LoVo (cell line): ENCODE measurements at regions not wholly inside any gene's neighbourhood (a gene's known extent, or its start where the extent isn't known, plus 50 kb on each side); places are given as distances from the start of the nearest gene placed in this dataset.

Source experiments
- DNase-seq: peaks from one replicate; pipeline ENCODE4 v3.0.0-alpha.2; 2016; ENCODE audit warnings: low spot score

DNA sequence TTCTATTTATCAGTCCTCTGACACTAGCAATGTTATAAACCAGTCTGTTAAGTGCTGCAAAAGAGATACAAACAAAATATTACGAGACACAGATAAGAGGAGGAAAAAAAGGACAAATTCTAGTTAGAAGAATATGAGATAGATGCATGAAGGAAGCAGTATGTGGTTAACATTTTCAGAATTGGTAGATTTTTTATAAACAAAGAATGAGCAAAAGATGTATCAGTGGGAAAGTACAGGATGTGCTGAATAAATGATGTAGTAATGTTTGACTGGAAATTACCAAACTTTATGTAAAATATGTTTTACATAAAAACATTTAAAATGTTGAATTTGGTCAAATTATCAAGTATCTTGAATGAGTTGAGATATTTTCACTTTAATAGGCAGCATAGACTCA, 574.2 kb downstream of the NUF2 start:
- no peak for DNase-seq

DNA sequence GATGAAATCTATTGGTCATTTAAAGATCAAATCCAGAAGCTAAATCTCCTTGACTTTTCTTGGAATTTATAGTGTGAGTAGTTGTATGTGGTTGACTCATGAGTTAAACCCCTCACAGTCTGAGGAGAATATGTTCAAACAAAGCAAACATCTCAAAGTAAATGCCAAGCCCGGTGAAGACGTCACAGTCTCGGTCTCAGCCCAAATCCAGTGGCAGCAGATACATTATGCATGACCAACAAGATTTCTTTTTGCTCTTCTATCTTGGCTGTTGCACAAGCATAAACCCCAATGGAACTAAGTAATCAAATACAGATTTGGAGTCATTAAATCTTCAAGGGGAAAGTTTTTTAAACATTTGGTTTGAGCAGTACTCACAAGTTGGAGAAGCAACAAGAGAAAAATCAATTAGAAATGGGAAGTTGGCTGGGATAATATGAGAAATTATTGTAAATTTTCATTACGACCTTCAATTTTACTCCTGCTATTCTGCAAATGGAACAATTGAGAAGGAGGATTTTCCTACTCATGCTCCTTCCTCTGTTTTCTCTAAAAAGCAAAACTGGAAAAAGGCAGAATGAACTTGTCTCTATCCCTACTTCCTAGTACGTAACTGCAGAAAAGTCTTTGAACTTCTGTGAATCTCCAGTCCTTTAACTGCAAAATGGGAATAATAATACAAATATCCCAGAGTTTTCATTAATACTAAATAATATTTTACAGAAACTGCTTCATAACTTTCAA, 575.8 kb downstream of the NUF2 start:
- DNase-seq = no peak

DNA sequence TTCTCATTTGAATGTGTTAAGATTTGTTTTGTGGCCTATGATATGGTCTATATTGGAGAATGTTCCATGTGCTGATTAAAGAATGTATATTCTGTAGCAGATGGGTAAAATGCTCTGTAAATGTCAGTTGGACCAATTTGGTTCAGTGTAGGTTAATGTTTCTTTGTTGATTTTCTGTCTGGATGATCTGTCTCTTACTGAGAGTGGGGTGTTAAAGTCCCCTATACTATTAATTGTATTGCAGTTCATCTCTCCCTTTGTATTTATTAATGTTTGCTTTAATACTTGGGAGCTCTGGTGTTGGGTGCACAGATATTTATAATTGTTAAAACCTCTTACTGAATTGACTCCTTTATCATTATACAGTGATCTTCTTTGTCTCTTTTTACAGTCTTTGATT, 584.5 kb downstream of the NUF2 start:
- DNase-seq = no peak

DNA sequence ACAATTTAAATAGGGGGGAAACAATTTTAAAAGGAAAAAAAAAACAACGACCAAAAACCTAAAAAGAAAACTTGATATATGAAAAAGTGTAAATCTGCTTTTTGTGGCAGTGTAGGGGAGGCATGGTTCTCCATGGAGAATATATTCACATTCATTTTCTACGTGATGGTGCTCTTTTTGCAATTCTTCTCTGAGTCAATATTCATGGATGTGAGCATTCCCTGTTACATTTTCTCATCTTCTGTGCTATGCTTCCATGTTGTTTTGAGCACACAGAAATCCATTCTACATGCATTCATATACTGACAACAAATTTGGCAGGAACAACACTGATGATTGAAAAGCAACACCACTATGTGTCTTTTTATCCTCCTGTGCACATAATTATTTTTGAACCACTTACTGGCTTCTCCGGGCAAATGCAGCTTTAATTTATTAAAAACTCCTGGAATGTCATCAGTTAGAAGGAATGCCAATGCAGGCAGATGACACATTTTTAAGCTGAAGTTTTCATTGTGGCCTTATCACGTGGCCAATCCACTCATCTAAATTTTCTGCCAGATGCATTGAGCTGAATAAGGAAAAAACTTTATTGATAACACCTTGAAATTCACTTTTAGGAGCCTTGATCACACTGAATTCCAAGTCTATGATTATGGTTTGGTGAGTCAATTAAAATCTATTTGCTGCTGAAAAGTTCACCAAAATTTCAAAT, 590.6 kb downstream of the NUF2 start:
- DNase-seq = no peak

DNA sequence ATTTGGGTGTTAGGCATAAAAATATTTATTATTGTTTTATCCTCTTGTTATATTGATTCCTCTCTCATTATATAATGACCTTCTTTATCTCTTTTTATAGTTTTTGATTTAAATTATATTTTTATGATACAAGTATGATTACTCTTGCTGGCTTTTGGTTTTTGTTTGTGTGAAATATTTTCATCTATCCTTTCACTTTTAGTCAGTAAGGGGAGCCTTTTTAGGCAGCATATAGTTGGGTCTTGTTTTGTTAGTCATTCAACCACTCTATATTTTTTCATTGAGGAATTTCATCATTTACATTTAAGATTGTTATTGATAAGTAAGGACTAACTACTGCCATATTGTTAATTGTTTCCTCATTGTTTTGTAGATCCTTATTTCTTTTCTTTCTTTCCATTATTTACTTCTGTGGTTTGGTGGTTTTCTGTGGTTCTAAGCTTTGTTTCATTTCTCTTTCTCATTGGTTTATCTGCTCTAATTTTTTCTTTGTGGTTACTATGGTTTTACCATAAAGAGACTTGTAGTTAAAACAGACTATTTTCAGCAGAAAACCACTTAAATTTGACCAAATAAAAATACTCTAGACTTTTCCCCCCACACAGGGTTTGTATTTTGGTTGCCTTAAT, 593.1 kb downstream of the NUF2 start:
- no peak for DNase-seq

DNA sequence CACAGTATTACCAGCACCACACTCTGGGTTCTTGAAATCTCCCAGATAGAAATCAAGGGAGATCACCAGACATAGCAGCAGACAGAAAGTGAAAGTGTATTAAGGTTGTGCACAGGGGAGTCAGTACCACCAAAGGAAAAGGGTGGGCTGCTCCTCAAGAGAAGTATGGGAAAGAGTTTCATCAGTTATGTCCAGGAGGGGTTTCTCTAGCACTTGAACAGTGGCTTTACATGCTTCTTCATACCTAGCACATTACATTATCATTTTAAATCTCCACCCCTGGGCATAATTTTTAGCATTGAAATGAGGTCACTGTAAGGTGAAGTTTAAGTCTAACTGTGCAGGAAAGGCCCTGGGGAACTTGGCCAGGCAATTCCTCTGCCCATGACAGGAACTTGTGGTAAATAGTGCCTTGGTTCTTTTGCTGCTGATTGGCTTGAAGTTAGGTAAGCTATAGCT, 601.0 kb downstream of the NUF2 start:
- no peak for DNase-seq

DNA sequence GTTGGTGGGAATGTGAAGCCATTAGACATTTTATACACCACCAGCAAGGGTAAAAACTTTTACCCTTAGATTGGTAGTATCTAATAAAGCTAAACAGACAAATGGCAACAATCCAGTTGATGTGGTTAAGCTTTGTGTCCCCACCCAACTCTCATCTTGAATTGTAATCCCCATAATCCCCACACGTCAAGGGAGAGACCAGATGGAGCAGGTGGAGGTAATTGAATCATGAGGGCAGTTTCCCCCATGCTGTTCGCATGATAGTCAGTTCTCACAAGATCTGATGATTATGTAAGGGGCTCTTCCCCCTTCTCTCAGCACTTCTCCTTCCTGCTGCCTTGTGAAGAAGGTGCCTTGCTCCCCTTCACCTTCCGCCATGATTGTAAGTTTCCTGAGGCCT, 602.3 kb downstream of the NUF2 start:
- no peak for DNase-seq

DNA sequence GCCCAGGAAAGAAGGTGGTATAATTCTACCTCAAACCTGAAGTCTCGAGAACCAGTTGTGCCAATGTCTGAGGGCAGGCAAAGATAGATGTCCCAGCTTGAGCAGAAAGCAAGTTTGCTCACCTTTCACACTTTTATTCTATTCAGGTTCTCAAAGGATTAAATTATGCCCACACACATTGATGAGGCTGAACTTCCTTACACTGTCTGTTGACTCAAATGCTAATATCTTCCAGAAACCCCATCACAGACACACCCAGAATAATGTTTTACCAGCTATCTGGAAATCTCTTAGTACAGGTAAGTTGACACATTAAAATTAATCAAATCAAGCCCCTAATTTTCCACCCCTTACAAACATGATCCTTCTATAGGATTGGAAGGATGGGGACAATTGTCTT, 605.7 kb downstream of the NUF2 start:
- DNase-seq = no peak

DNA sequence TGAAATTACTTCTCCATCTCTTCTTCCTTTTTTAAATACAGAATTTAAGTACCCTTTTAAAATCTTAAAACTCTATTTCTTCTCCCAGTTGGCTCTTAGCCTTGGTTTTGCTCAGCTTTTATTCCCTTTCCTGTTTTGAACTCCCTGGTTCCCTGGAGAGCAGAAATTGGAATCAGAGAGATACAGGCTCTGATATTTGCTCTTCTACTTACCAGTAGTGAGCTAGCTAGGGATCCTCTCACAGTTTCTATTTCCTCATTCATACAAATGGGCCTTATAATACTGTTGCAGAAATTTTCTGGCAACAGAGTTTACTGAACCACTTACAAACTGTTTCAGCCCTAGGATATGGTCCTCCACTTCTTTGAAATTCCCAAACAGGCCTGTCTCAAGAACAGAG, 606.3 kb downstream of the NUF2 start:
- no peak for DNase-seq

DNA sequence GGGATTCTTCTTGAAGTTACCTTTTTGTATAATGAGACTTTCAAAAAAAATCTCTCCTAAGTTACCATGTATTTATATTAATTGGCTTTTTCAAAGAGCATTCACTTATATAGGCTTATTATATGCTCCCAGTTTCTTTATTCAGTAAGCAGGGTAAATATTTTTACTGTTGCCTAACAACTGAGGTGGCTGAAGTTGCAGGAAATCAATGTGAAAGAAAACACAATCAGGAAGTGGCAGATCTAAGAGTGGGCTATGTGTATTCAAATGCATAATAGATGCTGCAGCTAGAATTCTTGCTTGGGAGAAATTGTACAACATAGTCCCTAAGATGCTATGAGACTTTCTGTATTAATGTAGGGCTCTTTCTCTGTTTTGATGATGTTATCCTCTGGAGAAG, 606.9 kb downstream of the NUF2 start:
- no peak for DNase-seq

DNA sequence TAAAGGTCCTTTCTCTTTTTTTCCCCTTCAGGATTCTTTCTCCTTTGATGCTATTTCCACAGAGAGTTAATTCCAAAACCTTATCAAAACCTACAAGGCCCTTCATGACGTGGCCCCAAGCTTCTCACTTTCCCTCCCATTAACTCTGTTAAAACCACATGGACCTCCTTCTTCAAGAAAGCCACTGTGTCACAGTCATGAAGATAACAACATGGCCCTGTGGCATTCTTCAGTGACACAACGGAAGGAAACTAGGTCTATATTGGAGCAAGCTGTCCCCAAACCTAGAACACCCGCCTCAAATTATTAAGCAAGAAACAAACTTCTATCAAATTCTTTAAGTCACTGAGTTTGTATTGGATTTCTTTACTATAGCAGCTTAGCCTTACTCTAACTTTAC, 611.1 kb downstream of the NUF2 start:
- no peak for DNase-seq

DNA sequence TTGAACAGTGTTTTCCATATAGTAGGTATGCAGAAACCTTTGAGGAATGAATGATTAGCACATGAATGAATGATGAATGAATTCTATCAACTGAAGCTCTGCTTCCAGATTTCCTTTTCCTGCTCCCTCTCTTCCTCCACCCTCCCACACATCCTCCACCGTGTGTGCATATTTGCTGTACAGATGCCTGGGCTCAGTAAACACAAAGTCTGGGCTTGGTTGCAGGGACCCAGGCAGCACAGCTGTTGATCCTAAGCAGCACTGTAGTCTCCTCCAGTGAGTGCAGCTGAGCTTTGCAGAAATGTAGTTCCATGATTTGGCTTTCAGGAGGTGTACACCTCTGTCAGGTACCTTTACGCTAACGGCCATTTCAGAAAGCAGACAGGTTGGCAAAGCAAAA, 611.7 kb downstream of the NUF2 start:
- no peak for DNase-seq

DNA sequence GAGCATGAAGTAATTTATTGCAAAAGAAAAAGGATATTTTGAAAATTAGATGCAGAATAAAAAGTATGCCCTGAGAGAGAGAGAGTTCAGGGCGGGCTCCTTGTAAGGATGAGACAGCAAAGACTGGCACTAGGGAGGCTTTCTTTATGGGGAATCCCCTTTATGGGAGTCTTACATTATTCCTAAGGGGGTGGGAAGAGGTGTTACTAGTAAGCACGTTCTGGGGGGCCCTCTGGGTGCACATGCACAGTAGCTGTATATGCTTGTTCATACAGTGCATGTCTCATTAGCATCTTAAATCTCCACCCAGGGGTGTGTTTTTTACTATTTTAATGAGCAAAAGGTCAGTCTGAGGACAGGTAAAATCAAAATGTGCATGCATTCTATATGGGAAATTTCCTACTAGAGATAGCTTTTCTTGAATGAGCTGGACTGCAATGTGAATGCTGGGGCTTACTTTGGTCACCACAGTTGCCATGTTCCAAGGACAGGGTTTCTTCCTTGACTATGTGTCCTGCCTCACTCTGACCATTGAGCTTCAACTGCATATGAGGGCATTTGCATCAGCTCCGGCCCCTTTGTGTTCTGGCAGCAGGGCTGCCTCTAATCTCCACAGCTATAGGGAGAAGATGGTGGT, 614.1 kb downstream of the NUF2 start:
- DNase-seq = no peak

DNA sequence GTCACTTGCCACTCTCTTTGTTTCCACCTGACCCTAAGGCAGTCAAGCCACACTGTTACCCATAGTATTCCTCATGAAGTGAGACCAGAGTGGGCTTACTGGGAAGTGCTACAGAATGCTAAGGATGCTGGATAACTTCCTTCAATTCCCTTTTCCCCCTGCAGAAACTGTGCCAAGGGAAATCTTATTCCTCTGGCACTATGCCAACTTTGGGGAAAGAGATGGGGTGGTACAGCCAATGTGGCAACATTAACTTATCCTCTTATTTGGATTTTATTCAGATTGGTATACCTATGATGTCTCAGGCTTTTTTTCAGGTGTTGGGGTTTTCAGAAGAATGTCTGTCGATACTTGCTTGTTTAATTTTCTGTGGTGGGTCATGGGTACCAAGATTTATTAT, 599.4 kb upstream of the PBX1 start:
- no peak for DNase-seq

DNA sequence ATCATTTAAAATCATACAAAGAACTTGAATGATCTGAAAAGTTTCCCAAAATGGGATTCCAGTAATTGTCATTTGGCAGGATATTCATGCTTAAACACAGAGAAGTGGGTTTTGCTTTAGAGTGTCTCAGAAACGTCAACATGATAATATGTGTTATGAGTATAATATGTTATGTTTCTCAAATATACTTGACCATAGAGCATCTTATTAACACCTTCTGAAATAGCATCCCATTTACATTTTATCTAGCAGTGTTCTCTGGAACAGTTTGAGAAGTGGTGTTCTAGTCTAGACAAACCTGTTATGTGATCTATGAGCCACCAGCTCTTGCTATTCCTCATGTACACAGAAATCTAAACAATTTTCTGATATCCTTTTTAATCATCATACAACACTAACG, 588.8 kb upstream of the PBX1 start:
- no peak for DNase-seq

DNA sequence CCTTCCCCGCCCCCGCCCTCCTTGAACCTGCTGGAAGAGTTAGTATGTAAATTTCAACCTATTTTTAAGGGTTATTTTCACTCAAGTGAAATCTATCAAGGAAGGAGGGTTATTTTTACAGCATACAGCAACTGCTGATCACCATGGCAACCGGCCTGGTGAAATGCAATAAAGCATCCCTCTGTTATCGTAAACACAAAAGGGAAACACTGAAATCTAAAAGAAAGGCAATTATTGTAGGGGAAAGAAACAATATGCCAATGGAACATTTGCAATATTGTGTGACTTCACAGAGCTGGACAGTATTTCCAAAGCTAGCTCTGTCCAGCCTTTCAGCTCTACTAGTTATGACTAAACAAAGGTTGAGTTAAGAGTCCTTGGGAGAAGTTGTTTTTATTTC, 588.3 kb upstream of the PBX1 start:
- DNase-seq = no peak

DNA sequence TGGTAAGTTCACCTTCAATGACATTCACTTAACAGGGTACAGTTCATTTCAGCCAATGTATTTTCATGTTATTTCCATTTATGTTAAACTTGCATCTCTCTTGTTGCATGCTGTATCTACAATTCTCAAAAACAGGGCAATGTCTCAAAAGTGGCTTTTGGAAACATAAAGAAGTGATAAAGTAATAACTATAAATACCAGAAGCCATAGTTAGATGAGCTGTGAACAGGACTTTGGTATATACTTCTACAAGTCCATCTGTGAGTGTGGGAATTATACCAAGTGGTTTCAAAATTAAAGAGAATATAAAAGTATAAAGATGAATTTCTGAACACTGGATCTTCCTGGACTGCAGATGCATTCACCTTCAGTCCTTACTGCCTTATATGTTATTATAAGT, 585.4 kb upstream of the PBX1 start:
- no peak for DNase-seq

DNA sequence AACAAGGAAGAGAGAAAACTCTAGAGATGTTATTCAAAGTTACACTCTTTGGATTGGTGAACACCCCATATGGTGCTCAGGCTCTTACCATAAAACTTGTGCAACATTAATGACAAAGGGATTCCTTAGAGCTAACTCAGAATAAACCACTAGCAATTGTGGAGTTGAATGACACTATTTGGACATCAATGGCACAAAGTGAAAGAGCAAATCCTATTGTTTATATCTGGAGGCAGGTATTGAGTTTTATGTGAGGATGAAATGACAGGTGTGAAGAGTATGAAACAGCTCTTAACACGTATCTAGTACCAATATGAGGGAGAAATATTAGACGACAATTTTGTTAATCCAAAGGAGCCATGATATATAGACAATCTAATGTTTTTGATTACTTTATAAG, 584.9 kb upstream of the PBX1 start:
- no peak for DNase-seq

DNA sequence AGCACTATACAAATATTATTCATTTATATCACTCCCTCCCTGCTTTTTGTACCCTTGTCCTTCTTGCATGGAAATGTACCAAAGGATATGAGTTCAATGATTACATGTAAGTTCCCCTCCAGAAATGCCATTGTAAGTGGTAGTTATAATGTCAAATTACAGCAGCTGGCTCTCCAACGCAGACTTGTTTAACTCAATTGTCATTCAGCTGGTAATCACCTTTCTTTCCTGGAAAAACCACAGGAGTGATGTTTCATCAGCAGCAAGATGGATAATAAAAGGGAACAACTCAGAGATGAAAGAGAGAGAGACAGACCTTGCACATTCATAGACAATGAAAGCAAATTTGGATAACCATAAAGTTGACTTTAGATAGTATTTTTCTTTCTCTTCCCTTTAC, 578.6 kb upstream of the PBX1 start:
- DNase-seq = no peak

DNA sequence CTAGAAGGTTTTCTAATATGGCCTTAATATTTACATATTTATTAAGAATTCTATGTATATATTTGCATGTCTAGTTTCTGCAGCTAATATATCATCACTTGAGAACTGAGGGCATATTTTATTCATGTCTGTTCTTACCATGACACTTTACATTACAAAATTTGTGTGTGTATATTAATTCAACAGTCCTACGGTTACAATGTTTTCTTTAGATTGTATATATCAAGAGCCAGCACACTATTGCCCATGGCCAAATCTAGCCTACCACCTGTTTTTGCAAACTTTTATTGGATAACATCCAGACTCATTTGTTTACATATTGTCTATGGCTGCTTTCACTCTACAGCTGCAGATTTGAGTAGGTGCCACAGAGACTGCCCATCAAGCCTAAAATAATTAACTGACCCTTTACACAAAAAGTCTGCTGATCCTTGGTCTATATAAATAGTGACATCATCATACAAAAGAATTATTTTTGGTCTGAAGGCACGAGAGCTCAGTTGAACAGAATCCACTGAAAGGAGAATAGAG, 577.4 kb upstream of the PBX1 start:
- DNase-seq = no peak

DNA sequence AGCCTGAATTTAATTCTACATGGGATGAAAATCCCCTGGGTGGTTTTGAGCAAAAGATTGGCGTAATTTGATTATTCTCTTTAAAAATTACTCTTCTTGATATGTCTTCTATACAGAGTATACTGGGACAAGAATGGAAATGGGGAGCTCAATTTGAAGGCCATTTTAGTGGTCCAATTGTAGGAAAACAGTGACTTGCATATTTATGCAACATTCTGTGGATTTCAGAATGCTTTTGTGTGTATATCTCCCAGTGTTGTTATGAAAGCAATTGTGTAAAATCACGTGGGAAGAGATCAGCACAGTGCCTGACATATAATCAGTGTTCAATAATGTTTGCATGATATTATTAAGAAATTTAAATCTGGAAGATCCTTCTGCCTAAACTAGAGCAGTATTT, 575.9 kb upstream of the PBX1 start:
- no peak for DNase-seq

DNA sequence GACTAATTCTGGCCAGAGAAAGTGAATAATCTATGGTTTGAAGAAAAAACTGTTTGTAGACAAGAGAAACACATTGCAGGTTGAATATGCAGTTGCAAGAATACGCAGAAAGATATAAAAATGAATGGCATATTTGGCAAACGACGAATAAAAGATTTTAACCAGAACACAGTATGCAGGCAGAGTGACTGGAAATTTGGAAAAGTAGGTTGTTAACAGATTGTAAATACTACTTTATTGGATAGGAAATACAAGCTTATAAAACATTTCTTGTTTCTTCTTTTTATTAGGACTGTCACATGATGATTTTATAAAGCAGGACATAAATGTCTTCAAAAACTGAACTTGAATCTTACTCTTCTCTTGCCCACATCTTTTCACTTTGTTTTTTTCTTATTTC, 573.3 kb upstream of the PBX1 start:
- no peak for DNase-seq

DNA sequence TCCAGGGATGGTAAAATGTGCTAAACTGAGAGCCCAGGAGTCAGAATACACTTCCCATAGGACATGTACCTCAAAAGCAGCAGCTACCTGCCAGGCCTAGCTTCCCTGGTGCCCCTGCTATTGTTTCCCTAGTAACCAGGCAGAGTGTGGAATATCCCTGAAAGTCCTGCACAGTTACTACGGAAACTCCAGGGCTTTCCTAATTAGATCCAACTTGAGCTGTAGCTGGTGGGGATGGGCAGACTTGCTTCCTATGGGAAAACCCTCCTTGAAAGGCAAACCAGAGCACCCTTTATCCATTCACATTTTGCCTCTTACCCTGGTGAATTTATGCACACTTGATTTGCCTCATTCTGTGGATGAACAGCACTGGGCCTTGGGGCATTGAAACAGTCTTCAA, 559.9 kb upstream of the PBX1 start:
- no peak for DNase-seq
